ENCODE measurements at regions not wholly inside any gene's neighbourhood (a gene's known extent, or its start where the extent isn't known, plus 50 kb on each side); places are given as distances from the start of the nearest gene placed in this dataset.
"Not testable (repeated sequence)": the region's sequence is repeated elsewhere in the genome, so short reads cannot be mapped to it uniquely, and the experiment has no call there.

DNA sequence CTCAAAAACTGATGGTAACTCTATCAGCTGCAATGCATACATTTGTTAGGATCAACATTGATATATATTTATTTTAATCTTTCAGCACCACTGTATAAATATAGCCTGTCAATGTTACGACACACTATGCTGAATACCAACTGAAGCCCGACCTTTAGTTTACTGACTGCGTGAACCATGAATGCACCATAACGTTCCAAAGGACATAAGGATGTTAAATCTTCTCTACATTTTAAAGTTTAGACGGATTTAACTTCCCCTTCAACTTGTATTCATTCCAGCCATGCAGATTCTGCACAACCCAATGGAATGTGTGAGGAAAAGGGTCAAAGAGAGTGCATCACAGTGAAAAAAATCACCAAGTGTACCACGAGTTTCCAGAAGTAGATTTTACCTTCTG lies 489.5 kb downstream of the IRS1 start:
- no peak for DNase-seq

DNA sequence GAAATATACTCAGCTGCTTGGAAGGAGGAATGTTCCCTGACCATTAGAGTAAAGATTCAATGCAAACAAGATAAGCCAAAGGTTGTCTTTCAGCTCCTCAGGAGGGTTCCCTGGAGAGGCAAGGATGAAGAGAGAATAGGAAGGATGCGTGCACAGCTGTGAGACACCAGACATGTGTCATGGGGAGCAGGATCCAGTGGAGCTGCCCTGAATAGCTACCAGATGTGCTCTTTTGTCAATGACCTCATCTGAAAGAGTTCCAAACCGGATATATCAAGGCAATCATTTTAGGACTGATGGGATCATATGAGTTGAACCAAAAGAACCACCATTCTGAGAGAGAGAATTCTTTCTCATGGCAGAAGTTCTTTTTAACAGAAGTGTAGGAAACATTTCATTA lies 490.6 kb downstream of the IRS1 start:
- no peak for DNase-seq

DNA sequence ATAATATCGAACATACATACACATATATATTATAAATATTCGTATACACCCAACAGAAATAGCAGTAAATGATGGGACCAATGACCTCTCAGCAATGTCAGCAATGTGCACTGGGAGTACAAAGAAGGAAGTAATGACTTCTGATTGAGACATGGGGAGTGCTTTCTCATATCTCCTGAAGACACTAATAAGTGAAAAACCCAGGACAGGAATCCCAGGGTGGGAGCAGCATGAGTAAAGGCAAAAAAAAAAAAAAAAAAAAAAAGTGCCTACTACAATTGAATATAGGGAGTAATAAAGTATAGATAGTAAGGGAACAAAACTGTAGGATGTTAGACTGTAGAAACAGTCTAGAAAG lies 491.3 kb downstream of the IRS1 start:
- no peak for DNase-seq

DNA sequence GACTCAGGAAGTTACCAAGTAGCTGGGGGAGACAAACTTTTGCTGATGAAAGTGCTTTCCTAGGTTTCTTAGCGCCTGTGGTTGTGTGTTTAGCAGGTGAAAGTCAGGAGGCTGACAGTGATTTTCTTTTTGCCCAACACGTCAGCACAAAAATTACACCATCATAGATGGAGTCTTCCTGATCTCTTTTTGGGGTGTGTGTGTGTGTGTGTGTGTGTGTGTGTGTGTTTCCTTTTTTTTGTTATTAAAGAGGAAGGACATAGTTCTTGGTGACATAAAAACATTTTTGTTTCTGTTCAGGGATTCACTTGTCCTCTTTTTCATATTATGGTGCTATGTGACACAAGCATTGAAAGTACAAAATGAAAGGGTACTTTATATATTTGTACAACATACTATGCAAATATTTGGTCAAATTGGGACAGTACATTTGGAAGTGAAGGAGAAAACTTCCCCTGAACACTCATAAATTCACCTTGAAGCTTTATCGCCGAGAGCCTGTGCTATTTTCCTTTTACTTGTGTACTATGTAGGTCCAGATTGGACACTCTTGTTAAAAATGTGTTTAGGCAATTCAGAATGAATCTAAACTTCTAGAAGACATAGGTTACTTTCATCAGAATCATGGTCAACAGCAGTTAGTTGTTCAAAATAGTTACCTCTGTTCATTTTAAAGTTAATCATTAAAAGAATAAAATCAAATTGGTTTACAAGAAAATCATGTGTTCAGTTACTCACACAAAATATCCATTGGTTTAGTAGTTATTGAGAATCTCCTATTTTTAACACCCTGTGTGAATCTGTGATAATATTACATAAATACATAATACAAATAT lies 491.9 kb downstream of the IRS1 start:
- DNase-seq, result no peak

DNA sequence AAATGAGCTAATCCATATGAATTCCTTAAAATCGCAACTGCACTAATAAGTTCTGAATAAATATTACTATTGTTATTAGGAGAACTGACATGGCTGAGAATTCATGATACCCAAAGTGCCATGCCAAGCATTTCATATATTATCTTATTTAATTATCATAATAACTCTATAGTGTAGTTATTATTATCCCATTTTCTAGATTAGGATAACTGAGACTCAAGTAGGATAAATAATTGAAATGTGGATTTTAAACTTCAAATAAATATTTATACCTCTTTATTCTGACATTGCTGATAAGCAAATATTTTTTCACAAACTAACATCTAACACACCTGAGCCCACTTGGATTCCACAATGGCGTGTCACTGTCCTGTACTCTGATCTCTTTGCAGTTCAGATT lies 492.7 kb downstream of the IRS1 start:
- no peak for DNase-seq

DNA sequence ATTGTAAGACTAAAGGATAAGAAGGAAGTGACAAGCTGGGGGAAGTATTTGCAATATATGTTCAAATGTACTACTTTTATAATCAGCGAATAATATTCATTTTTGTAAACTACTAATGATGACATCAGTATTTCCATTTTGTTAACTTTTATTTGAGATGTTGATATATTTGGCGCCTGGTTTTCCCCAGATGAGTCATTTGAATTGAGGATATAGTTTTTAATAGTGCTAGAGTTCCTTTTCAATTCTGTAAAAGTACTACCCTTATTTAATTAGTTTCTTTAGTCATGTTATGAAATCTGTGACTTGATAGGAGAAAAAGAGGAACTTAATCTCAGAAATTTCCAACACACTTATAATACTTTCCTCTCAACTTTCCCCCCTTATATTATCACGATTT lies 495.3 kb downstream of the IRS1 start:
- DNase-seq, result no peak

DNA sequence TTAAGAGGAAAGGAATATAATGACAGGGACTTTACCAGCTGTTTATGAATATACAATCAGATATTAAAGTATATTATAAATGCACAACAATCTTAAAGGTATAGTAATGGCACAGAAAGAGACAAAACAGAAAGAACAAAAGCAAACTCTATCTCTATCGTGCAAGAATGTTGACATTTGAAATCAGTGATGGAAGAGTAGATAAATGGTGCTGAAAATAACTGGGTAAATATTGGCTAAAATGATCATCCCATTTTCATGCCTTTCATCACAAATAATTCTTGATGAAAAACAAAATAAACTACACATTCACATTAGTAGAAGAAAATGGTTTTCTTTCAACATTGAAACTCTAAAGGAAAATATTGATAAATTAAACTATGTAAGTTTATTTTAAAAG lies 495.9 kb downstream of the IRS1 start:
- no peak for DNase-seq

DNA sequence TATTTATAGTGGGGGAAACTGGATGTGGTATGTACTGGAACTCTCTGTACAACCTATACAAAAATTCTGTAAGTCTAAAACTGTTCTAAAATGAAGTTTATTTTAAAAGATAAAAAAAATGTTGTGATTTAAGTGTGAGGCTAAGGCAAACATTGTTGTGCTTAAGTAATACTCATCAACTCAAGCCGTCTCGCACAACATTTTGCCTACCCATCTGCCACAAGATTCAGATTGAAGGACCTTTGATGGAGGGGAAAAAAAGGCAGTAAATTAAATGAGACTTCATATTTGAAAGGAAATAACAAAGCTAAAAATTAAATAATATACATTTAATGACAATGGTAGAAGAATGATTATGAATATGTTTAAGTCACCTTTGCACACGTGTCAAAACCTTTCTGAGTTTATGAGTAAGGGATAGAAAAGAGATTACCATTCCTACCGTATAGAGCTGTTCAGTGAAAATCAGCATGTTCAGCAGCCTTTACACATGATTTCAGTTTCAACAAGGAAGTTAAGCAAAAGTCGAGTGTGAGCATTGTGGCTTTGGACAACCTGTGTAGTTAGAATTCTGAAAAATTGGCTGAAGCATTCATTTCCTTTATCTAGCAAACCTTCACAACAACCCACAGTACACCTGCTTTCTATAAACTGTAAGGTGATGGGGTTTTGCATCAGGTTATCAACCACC lies 499.3 kb downstream of the IRS1 start:
- no peak for DNase-seq

DNA sequence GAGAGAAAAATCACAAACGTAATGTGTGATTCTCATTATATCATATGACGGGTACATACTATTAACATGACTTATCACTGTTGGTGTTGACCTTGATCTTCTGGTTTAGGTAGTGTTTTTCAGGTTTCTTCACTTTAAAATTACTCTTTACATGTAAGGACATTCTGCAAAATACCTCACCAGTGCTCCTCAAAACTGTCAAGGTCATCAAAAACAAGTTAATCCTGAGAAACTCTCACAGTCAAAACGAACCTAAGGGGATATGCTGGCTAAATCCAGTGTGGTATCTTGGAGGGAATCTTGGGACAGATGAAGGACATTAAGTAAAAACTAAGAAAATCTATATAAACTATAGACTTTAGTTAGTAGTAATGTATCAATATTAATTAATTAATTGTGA lies 499.8 kb downstream of the IRS1 start:
- DNase-seq, result no peak

DNA sequence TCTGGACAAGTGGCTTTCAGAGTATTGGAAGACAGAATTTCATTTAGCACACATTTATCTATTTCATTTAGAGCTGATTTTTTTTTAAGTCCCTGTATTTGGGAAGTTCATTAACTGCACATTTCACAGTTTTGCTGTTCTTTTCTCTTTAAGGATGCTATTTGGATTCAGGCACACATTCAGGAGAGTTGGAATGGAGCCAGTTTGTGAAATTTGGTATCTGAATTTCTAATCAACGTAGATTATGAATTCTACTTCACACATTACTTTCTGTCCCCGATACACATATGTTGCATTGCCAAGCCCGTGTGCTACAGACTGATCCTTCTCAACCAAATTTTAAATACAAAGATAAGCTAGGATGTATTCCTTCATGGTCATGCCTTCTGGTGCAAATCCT lies 503.9 kb downstream of the IRS1 start:
- no peak for DNase-seq

DNA sequence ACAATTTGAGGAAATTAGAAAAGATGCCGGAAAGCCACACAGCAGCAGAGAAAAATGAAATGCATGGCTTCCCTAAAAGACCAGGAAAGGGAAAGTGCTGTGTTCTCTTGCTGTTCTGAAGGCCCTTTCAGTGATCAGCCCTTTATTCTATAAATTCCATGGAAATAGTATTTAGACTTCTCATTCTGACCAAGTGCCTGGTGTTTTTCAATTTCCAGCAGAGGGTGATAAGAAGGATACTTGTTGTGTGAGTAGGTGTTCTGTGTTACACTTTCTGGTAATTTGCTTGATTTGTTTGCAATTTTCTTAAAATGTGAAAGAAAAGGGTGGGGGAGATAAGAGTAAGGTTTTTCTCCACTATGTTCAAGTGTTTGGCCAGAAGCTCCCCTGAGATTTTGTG lies 504.5 kb downstream of the IRS1 start:
- no peak for DNase-seq

DNA sequence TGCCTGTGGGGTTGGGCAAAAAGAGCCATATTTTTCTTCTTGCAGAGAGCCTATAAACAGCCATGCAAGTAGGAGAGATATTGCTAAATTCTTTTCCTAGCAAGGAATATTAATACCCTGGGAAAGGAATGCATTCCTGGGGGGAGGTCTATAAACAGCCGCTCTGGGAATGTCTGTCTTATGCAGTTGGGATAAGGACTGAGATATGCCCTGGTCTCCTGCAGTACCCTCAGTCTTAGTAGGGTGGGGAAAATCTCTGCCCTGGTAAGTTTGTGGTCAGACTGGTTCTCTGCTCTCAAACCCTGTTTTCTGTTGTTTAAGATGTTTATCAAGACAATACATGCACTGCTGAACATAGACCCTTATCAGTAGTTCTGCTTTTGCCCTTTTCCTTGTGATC lies 508.3 kb downstream of the IRS1 start:
- not testable (repeated sequence) for DNase-seq

DNA sequence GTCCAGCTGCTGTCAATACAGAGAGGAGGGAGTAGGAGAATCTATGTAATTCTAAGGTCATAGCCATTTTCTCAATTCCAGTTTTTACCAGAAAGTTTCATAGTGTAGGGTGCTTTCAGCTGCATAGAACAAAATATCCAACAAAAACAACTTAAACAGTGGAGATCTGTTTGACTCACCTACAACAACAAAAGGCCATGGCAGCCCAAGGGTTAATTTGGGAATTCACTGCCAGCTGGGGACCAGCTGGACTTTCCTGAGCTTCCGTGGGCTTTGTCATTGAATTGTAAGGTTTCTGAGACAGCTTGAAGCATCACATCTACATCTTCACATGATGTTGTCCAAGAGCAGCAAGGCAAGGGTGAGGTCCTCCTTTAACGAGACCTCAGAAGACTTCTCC lies 512.7 kb downstream of the IRS1 start:
- DNase-seq, result no peak

DNA sequence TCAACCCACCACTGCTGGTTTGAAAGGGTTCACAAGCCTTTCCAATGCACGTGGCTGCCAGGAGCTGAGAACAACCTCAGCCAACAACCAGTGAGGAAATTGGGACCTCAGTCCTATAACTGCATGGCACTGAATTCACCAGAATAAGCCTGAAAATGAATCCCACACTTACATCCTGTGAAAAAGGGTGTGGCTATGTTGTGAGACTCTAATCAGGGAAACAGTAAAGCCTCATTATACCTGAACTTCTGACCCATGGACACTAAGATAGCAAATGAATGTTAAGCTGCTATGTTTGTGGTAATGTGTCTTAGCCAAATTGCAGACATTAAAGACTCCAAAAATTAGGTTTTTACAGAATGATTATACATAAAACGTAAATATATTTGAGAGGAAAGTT lies 515.8 kb downstream of the IRS1 start:
- no peak for DNase-seq

DNA sequence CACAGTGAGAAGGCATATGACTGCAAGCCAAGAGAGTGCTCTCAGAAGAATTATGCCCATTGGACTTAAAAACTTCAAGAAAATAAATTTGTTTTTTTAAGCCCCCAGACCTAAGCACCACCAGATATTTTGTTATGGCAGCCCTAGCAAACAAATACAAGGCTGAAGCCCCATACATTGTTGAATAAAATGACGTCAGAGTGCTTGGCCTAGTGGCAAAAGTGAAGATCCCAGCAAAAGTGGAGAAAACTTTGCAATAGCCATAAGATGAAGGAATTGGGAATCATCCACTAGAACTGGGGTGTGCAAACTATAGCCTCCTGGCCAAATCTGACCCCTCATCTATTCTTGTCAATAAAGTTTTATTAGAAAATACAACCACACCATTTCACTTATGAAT lies 517.5 kb downstream of the IRS1 start:
- no peak for DNase-seq

DNA sequence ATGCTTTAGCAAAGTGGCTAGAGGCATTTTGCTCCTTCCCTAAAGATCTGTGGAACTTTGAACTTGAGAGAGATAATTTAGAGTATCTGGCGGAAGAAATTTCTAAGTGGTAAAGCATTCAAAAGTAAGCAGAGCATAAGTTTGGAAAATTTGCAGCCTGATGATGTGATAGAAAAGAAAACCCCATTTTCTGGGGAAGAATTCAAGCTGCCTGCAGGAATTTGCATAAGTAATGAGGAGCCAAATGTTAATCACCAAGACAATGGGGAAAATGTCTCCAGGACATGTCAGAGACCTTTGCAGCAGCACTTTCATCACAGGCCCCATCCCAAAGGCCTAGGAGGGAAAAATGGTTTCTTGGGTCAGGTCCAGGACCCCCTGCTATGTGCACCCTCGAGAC lies 519.5 kb downstream of the IRS1 start:
- DNase-seq, result not testable (repeated sequence)

DNA sequence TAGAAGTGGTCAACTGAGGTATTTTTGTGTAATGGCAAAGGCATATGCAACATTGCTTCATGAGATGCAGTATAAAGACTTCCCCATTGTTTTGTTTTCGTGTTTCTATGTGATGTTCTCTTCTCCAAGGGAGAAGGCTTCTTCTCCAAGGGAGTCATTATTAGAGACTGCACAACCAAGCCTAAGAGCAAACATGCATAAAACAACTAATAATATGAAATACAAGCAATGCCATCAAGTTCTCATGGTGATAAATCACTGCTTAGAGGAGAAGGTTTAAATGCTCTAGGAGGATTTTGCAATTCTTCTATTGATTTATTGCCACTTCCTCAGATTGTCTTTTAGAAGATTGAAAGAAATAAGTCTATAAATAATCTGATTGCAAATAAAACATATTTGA lies 524.4 kb downstream of the IRS1 start:
- DNase-seq, result no peak

DNA sequence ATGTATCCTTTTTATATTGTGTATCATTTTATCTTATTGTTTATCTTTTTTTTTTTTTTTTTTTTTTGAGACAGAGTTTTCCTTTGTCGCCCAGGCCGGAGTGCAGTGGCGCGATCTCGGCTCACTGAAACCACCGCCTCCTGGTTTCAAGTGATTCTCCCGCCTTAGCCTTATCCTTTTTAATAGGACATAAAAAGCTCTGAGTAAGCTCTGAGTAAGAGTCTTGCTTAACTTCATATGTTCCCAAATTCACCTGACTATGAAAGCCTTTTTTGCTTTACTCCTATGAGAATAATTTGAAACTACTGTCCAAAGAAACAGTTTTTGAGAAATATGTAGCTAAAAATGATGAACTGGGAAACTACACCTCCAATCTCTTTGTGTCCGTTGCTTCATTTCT lies 525.5 kb downstream of the IRS1 start:
- no peak for DNase-seq

DNA sequence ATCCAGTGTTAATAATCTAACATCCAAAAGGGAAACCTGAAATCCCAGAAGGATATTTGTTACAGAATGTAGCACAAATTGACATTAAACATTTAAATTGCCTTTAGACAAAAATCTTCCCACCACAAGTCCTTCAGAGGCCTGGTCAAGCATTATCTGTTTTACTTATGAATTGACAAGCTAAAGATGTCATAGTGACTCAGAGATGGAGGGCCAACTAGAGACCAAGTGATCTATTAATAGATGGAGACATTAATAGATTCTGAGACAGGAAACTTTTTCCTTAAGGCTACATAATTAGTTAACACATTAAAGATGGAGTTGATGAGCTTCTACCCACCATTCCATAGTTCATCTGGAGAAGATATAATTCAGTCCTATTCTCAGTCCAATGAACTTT lies 526.2 kb downstream of the IRS1 start:
- DNase-seq, result no peak

DNA sequence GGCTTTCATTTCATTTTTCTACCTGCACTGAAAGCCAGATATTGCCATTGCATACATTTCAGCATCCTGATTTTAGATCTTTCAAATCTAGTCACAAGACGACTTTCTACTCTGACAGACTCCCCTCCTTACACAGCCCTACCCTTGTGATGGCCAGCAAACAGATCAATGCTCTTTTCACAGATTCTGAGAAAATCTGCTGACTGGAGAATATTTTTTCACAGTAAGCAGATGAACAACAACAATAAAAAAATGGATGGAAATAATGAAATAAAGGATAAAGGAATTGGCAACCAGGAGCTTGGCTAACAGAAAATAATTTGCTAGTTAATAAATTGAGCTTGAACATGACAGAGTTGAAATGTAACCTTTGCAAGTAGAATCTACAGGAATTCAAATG lies 527.2 kb downstream of the IRS1 start:
- DNase-seq, result no peak

DNA sequence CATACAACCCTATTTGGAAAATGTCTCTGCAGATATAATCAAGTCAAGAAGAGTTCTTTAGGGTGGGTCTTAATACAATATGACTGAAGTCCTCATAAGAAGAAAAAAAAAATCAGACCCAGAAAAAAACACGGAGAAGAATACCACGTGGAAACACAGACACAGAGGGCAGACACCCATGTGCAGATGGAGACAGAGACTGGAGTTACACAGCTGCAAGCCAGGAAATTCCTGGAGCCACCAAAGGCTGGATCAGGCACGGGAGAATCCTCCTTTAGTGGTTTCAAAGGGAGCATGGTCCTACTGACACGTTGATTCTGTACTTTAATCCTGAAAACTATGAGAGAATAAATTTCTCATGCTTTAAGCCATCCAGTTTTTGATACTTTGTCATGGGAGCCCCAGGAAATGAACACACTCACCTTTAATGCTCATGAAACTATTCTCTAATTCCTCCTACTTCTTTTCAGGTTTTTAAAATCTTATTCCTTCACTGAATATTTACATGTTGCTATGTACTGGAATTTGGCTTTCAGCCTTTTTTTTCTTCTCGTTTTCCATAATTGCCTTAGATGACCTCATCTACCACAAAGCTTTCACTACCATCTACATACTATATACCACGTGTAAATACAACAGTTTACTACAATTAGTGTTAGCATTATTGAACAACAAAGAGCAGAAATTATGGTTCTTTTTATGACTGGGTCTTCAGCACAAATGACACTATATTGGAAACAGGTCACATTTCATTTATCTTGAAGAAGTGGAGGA lies 529.1 kb downstream of the IRS1 start:
- DNase-seq, result no peak

DNA sequence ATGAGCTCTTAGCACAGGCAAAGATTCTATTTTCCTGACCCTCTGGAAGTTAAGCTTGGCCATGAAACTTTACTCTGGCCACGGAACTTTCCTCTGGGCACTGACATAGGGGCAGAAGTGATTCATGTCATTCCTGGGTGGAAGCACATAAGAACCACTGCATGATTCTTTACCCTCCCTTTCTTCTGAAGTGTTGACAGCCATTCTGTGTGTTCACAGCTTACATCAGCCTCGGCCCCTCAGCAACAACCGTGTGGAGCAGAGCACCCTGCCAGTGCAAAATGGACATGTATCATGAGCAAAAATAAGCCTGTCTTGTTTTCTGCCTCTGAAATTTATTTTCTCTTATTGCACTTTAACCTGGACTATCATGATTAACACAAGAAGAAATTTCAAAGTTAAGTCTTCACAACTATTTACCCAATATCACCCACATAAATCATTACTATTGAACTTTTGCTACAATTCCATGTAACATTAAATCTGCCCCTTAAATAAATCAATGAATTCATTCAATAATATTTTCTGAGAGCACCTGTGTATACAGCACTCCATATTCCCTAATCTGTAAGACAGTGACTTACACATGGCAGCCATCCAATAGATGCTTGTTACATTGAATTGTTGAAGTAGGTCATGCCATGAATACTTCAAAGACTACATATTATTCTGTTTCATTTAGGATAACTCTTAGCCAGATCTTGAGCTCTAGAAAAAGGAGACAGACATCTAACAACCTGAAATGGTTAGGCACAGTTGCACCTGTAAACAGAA lies 531.9 kb downstream of the IRS1 start:
- no peak for DNase-seq

DNA sequence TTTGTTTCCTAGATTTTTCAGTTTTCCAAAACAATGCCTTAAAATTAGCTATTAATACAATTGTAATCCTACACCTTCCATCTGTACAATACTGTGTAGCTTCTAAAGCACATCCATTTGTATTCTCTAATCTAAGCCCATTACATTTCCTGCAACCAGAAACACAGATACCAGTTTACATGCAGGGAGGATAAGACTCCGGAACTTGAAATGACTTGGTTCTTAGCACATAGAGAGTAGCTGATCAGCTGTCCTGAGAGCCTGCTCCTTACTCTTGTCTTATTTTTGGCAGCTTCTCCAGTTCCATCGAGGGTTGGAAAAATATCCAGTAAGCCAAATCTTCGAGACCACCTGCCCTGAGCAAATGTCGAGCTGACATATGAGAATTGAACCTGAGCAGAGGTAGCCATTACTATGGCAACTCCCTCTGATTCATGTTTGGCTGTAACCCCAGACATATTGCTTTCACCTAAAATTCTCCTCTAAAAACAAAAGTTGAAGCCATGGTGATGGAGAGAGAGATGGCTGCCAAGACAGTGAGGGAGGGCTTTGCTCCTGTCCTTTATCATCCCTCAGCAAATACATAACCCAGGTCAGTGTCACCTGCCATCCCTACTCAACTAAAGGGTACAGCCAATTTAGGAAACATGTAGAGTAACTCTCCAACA lies 542.8 kb downstream of the IRS1 start:
- no peak for DNase-seq
